NK-92 treated with Interleukin-12 subunit alpha and Interleukin-12 subunit beta, amount 100 ng/mL, for 24 hours (cell line): ENCODE measurements at regions not wholly inside any gene's neighbourhood (a gene's known extent, or its start where the extent isn't known, plus 50 kb on each side); places are given as distances from the start of the nearest gene placed in this dataset.

Experiments used
- DNase-seq: peaks from one replicate; lab custom pipeline; 2025; lab: John Stamatoyannopoulos, UW

DNA sequence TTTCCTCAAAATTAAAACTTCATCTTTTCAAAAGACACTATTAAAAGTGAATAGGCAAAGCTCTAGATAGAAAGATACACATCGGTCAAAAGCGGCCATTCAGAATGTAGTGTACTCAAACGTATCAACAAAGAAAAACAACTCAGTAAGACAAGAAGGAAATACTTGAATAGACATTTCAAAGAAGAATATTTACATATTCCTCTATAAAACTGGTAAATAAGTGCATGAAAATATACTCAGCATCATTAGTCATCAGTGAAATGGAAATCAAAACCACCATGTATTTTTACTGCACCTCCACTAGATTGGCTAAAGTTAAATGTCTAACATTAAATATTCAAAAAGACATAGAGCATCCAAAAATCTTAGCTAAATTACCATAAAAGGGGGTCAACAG, 551.1 kb upstream of the SORCS1 start:
- DNase-seq, result no peak

DNA sequence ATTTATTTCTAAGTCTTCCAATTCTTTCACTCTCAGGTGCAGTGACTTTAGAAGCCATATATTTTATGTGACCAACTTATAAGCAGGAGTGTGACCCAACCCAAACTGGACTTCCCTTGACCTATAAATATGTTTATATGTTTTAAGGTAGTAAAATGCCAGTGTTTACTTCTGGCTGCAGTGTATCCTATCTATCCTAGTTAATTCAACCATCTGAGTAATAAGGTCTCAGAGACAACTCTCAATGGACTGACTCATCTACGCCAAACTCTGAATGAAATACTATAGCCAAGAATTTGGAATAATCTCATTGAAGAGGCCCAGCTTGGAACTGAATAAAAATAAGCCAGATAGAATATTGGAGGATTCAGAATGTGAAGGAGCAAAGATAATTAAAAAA, 544.5 kb upstream of the SORCS1 start:
- DNase-seq, result no peak

DNA sequence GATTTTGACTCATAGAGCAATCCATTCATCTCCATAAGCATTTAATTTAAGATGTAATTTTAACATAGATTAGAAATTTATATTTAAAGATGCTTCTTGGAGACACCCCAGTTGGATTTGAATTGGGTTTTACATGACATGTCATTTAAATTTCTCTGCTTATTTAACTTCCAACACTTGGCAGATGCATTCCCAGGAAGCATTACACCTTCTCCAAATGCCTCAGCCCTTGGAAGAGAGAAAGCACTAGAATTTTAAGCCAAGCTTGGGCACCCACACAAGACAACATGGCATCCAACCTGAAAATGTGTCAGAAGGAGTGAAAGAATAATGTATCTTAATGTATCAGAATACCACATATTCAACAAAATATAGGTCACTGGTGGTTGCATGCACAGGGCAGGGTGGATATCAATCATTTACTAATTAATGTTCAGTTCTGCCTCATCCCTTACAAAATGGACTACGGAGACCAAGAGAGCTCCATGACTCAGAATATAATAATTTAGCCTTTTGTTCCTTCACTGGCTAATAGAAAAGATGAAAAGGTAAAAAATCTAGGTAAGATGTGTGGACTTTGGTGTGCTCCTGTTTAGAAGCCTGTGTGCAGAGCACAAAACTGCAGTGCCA, 541.7 kb upstream of the SORCS1 start:
- no peak for DNase-seq

DNA sequence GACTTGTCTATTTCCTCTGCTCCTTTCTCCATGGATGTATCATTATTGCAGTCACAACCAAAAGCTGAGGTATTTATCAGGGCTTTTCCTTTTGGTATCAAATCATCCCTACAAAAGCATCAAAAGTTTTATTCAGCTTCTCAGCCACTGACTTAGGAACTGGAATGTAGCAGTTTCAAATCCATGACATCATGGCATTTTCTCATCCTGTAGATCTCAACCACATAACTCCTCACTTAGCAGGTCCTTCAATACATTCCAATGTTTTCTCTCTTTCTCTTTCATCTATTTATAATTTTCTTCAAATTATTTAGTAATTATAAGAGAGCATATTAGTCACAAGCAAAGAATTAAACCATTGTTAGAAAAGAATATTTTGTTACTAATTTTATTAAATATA, 537.4 kb upstream of the SORCS1 start:
- DNase-seq, result no peak

DNA sequence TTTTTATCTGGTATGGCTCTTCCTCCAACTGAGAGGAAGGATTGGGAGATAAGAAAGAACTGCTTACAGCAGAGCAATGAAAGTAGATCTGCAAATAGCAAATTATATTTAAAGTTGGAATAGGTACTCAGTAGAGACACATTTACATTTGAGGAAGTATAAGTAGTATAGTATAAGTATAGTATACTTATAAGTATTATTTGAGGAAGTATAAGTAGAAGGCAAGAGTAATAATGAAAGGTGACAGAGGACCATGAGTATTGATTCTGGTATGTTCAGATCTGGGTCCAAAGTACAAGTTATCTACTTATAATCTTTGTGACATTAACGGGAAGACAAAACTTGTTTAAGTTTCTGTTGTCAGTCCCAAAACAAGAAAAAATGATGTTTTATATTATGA, 527.6 kb upstream of the SORCS1 start:
- no peak for DNase-seq

DNA sequence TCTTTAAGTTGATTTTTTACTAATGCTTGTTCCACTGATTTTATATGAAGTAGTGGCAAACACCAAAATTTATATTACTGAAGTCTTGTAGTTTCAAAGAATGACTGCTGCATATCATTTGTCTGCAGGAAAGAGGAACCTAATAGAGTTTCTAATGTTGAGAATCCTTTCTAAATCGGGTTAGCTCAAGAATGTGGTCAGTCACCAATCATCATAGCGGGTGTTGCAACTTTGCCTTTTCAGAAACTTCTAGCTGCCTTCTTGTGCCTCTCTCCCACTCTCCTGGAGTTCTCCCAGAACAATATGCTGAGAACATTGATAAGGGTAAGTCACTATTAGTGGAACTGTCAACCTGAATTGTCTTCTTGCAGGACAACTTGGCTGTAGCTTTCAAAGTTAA, 524.8 kb upstream of the SORCS1 start:
- DNase-seq, result no peak

DNA sequence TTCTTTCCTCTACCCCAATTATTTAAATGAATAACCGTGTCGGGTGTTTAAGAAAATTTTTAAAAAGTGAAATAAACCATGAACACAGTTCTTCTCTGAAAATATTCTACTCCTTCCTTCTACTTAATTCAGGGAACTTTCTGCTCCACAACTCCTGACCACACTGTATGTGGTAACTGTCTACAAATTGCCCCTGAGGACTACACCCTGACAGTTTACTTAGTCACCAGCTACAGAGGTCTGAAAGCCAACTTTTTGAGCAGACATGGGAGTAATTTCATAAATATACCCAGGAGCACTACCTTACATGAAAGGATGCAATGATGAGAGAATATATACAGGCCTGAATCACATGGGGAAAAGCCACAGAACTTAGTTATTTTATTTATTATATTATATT, 523.2 kb upstream of the SORCS1 start:
- DNase-seq, result no peak

DNA sequence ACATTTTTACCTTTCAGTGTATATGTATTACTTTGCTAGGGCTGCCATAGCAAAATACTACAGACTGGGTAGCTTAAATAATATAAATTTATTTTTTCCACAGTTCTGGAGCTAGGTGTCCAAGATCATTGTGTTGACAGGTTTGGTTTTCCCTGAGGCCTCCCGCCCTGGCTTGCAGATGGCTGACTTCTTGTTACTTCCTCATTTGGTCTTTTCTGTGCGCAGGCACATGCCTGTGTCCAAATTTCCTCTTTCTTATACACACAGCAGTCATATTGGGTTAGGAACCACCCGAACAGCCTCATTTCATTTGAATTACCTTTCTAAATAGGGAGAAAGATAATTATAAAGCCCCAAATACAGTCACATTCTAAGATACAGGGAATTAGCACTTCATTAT, 521.6 kb upstream of the SORCS1 start:
- DNase-seq, result no peak

DNA sequence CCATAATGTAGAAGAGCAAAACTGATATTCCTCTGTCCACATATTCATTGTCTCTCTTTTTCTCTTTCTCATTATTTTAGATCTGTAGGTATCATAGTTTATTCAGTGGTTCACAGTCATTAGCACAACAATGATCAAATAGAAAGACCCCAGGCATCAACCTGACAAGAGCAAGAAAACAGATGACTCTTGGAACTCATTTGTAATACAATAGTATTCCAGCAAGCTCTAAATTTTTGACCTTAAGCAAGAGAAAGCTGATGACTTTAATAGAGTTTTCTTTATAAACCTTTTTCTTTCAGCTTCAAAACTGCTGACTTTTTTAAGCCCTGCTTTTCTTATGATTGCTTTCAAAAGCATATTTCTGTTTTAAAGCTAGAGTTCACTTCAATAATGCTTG, 507.5 kb upstream of the SORCS1 start:
- no peak for DNase-seq

DNA sequence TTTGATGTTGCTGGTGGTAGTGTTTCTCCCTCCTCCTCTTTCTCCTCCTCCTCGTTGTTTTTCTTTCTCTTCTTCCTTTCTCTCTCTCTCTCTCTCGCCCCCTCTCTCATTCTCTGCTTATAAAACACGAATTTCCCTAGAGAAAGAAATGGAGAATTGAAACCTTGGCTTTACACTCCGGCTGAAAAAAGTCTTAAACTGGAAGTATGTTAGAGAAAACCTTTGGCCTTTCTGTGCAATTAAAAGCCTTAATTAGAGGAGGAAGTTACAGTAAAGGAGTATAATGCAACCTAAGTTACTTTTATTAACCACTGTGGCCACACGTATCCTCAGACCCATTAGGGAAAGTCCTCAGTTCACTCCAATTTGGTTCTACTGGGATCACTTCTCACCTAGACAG, 501.7 kb upstream of the SORCS1 start:
- no peak for DNase-seq

DNA sequence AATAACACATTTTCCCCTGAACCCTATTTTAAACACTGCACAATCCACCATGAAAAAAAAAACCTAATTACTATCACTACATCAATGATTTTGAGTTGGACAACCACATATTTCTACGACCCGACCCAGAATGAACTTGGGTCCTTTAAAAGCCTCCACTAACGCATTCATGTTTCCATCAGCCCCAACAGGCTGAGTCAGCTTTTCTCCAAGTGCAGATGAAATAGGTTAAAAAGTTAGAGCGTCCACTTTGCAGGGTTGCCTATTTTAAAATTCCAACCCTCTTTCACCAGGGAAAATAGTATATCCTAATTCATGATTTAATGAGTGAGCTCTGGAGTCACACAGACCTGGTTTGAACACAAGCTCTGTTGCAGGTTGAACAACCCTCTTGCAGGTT, 501.0 kb upstream of the SORCS1 start:
- no peak for DNase-seq

DNA sequence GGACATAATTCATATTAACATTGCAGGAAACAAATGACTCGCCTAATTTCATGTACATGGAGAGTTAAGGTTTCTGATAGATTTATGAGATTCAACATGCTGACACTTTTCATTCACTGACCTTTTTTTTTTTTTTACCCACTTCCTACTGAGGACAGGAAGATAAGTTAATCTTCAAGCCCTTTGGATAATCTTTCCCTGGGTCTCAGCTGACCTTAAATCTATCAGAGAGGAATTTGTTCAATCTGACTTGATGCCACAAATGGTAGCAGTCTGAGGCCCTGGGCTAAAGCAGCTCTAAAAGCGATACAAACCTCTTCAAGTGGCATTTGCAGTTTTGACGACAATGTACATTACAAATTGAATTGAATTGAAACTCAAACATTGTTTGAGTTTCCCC, 493.3 kb upstream of the SORCS1 start:
- no peak for DNase-seq

DNA sequence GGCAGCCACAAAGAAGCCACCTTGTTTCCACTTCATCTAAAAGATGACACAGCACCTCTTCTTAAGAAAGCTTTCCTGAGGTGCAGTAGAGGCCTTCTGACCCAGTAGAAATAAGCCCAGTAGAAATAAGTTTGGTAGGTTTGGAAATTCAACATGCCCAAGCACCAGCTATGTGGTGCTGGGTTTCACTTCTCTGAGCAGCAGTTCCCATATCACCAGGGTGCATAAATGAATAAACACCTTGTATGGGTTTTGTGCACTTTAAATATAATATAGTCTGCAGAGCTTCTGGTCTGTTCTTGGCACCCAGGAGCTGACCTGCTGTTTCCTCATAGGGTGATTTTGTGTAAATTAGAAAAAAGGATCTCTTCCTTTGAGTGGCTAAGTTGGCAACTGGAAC, 492.4 kb upstream of the SORCS1 start:
- DNase-seq, result no peak

DNA sequence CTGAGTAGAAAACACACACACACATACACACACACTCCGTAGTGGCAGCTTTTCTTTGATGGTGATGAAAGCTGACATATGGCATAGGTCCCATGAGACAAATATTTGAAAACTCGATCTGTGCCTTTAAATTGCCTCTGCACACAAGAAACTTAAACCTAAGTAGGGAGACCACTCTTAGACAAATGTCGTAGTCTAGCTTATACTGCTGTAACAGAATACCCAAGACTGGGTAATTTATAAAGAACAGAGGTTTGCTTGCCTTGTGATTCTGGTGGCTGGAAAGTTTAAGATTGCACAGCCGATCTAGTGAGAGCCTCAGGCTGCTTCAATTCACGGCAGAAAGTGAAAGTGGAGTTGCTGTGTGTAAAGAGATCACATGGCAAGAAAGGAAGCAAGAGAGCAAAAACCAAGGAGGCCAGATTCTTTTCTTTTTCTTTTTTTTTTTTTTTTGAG, 489.4 kb upstream of the SORCS1 start:
- no peak for DNase-seq

DNA sequence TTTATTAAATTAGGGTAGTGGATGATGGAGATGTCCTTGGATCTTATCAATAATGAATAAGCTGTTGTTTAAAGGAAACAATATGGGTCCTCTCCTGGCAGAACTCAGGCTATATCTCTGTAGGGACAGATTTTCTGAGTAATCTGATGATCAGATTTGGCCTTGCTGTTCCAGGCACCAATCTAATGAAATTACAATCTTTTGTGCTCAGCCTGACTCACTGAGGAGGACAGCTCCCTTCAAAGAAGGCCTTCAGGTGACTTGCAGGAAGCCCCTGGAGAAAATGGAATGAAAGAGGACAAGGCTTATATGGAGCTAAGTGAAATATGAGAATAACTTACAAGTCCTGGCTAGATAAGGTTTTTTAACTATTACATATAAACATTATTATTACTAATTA, 486.4 kb upstream of the SORCS1 start:
- DNase-seq, result no peak

DNA sequence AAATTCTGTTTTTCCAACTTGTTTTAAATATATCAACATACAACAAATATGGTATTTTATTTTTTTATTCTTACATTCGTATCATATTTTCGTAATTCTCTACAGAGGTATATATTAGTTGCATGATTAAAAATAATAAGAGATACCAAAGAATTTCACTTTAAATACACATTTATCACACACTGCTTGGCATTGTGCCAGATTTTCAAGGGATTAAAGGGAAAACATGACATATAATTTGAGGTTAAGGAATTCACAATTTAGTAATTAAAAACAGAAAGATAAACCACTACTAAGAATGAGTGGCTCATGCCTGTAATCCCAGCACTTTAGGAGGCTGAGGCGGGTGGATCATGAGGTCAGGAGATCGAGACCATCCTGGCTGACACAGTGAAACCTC, 484.7 kb upstream of the SORCS1 start:
- no peak for DNase-seq

DNA sequence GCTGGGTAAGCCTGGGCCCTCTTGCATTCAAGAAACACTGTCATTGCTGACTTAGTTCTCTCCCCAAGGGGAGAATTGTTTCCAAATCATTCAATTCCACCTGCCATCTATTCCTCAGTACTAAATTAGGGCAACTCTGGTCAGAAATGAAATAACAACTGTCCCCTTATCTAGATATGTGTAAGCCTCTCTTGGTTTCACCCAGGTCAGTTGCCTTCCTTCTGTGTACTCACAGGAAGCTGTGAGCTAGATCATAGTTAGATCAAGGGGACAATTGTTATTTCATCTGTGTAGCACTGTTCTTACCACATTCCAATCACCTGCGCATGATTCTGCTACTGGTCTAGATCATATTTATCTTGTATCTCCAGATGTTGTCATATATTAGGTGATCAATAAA, 483.0 kb upstream of the SORCS1 start:
- no peak for DNase-seq

DNA sequence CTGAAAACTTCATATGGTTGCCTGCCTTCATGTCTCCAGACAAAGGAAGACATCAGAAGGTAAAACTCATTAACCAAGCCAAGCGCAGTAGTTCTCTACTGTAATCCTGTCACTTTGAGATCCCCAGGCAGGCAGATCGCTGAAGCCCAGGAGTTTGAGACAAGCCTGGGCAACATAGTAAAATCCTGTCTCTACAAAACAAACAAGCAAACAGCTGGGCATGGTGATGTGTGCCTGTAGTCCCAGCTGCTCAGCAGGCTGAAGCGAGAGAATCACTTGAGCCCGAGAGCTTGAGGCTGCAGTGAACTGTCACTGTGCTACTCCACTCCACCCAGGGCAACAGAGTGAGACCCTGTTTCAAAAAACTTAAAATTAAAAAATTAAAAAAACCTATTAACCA, 467.4 kb upstream of the SORCS1 start:
- DNase-seq, result no peak

DNA sequence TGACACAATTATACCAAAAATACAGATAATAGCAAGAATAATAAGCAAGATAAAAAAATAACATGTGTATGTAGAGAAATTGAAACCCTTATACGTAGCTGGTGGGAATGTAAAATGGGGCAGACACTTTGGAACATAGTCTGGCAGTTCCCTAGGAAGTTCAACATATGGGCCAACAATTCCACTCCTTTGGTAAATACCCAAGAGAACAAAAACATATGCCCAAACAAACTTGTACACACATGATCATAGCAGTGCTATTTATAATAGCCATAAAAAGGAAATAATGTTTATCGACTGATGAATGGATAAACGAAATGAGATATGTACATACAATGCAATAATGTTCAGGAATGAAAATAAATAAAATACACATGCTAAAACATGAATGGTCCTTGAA, 462.4 kb upstream of the SORCS1 start:
- no peak for DNase-seq

DNA sequence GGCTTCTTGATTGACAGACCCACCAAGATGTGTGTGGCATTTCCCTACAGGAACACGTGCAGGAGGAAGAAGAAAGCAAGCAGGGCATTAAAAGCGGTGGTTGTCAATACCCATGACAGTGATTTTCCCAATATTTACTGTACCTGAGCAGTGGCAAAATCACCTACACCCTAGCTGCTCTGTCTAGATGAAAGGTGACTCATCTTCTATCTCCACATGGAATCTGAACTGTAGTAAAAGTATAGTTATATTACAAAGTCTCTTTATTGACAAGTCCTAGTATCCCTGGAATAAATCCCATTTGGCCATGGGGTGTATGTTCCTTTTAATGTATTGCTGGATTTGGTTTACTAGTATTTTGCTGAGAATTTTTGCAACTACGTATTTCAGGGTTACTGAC, 458.8 kb upstream of the SORCS1 start:
- no peak for DNase-seq

DNA sequence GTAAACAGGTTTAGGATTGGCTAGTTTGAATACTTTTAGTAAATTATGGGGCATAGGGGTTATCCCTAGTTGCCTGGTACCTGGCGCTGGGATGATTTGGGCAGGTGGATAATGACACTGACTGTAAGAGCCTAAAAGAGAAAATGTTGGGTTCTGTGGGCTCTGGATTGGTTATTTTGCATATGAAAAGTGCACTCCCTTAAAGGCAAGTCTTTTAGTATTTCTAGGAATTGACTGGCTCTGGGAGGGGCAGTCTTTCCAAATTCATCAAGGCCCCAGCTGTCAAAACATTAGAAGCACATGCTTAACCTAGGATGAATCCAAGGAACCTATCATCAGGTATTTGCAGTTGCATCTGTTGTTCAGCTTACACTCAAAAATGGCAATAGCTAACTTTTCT, 454.6 kb upstream of the SORCS1 start:
- DNase-seq, result no peak

DNA sequence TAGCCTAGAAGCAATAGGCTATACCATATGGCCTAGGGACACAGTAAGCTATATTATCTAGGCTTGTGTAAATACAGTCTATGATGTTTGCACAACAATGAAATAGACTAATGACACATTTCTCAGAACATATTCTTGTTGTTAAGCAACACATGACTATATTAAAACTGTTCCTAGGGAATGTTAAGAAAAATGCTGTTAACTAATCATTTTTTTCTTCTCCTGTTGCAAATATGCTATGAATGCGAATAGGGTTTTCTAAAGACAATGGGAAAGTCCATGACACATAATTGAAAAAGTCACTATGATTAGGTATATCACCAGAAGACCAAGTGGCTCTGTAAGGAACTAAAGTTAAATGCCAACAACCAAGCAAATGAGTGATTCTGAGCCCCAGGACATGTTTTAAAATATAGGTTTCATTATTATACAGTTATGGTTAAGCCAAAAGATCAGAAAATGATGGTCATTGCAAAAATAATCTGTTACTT, 454.0 kb upstream of the SORCS1 start:
- DNase-seq, result no peak

DNA sequence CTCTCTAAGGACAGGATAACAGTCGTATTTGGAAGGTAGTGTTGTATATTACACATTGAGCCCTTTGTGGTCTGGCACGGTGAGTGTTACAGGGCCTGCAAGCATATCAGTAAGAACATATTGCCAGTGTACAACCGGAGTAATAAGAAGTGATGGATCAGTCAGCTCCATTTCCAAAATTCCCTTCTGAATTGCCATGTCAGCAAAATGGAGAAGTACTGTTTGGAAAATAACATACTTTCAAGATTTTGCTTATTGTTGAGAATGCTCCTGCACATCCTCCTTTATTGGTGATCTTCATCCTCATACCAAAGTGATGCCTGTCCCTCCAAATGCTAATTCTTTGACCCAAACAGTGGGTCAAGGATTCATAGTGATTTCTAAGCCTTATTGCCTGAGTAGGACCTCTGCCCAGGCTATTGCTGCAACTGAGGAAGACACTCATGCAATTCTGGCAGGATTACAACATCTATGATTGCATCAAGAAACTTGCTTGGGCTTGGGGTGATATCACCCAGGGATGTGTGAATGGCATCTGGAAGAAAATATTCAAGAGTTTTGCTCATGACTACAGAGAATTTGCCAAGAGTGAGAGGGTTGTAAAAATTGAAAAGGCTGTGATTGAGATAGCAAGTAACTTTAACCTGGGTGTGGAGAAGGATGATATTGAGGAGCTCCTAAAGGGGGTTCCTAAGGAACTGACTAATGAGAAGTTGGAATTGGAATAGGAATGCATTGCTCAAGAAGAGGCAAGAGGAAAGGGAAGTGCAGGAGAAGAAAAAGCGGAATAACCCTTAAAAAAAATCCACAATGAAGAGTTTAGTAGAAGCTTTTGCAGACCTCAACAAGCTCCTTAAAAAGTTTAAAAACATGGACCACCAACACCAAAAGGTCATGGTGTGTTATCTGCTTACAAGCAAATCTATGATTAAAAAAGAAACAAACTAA, 452.2 kb upstream of the SORCS1 start:
- no peak for DNase-seq

DNA sequence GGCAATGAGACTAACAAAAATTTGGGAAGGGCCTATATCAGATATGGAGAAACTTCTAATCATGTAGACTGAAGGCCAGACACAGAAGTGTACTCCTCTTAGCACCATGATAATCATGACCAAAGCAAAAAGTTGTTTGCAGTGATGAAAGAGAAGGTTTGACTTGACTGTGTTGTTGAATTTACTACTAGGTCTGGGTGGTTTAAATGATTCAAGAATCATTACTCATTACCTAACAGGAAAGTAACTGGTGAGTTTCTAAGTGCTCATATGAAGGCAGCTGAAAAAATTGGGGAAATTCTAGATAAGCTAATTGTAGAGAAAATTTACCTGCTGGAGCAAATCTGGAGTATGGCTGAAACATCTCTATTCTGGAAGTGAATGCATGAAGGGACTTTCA, 451.5 kb upstream of the SORCS1 start:
- DNase-seq, result no peak
